ENCODE measurements at regions not wholly inside any gene's neighbourhood (a gene's known extent, or its start where the extent isn't known, plus 50 kb on each side); places are given as distances from the start of the nearest gene placed in this dataset.

GRCh38 chr12:72792889-72793288 is 520.7 kb downstream of the TRHDE start:
- H2BK120ac ChIP-seq (ENCODE audit: low read depth, low read length, poor library complexity, severe bottlenecking): no peak overlapping the region
- Mint-ChIP-seq H3K4me3 (no peak overlapping the region), H3K36me3 (ENCODE audit: insufficient read depth in 1 of 3, low read depth in 3 of 3) (peaks cover 11 to 23% (median 11%) of the 10 kb centered on the region in 3 experiments), H3K27me3 (ENCODE audit: low read depth) (no peaks in the 10 kb centered on the region; the same call in 1 of the 2 replicates), H3K9me3 (peaks cover 19 to 30% of the 10 kb centered on the region in 2 experiments), H3K4me1 (no peaks in the 10 kb centered on the region), H3K27ac (no peak overlapping the region)
- no peaks in the 10 kb centered on the region; the same call in 1 of the 2 replicates for H3K4me1 ChIP-seq (ENCODE audit: insufficient read depth, low read length)
- no peak overlapping the region for H4K5ac ChIP-seq (ENCODE audit: insufficient read length, low read depth, low read length)
- no peak overlapping the region for H4K91ac ChIP-seq (ENCODE audit: insufficient read length, low read depth, low read length)
- DNase-seq: no peak
- no peak overlapping the region for H2BK5ac ChIP-seq (ENCODE audit: insufficient read length, low read length)
- H2AK5ac ChIP-seq (ENCODE audit: insufficient read length, low read length): no peak overlapping the region
- H3K14ac ChIP-seq (ENCODE audit: insufficient read depth, low read length): no peak overlapping the region
- H4K20me1 ChIP-seq (ENCODE audit: control insufficient read depth, insufficient read depth, insufficient read length): no peaks in the 10 kb centered on the region
- H3T11ph ChIP-seq (ENCODE audit: low read length): no peak overlapping the region
- H3K23ac ChIP-seq (ENCODE audit: insufficient read length, low read depth, low read length): no peak overlapping the region
- no peak overlapping the region for H2BK20ac ChIP-seq (ENCODE audit: low read depth, low read length, poor library complexity, severe bottlenecking)
- no peaks in the 10 kb centered on the region for H3K27me3 ChIP-seq (ENCODE audit: insufficient read depth, low read length)
- no peaks in the 10 kb centered on the region for H3K79me1 ChIP-seq (ENCODE audit: insufficient read depth, low read depth, low read length, poor library complexity, severe bottlenecking)
- no peaks in the 10 kb centered on the region for H3K9me3 ChIP-seq (ENCODE audit: control insufficient read depth, low read depth, low read length)
- H3K4ac ChIP-seq (ENCODE audit: low read depth, low read length): no peak overlapping the region
- no peak overlapping the region for H3K27ac ChIP-seq (ENCODE audit: insufficient read length, low read depth, low read length)
- H3K9ac ChIP-seq (ENCODE audit: extremely low read depth, insufficient read length, low read length): no peak overlapping the region
- no CpG with 5 or more reads among the region's 3 CpGs for WGBS (ENCODE audit: extremely low coverage, insufficient read length, low lambda C conversion rate)
- TF ChIP-seq CTCF (conservative IDR thresholded peaks at IDR 0.05): no peak
- H2AFZ ChIP-seq (ENCODE audit: low read length): no peak overlapping the region
- H4K8ac ChIP-seq (replicated peaks; ENCODE audit: insufficient read length, low read depth, low read length): no peak overlapping the region
- H2BK12ac ChIP-seq (ENCODE audit: insufficient read length, low read depth, low read length): no peak overlapping the region
- no peak overlapping the region for H2BK15ac ChIP-seq (ENCODE audit: low read depth, low read length)
- no peak overlapping the region for H3K4me2 ChIP-seq (ENCODE audit: insufficient read depth, insufficient read length, low read length)
- no peak overlapping the region for H3K56ac ChIP-seq (ENCODE audit: insufficient read length, low read depth, low read length)
- H3K18ac ChIP-seq (ENCODE audit: insufficient read length, low read depth, low read length): no peak overlapping the region
- no peaks in the 10 kb centered on the region for H3K79me2 ChIP-seq (ENCODE audit: insufficient read depth, low read length)
- no peaks in the 10 kb centered on the region for H3K23me2 ChIP-seq (ENCODE audit: insufficient read length, low read depth, low read length, poor library complexity, severe bottlenecking)

Data from H9 (cell line).